HEK293 (cell line): ENCODE measurements at regions not wholly inside any gene's neighbourhood (a gene's known extent, or its start where the extent isn't known, plus 50 kb on each side); places are given as distances from the start of the nearest gene placed in this dataset.

Experiments used
- PRDM1 ChIP-seq: fragments of 450-650 bp; formaldehyde crosslinking; IDR thresholded peaks from 2 replicates; pipeline ENCODE4; 2016; ENCODE audit warnings: missing biosample characterization, missing genetic modification characterization
- ZBTB20 ChIP-seq: fragments of 450-650 bp; formaldehyde crosslinking; IDR thresholded peaks from 2 replicates; pipeline ENCODE4 v1.5.1; 2016; ENCODE audit warnings: missing biosample characterization, missing genetic modification characterization
- ZNF274 ChIP-seq, 2 experiments: fragments of 200-500 bp in 1 of 2; fragments of 450-650 bp in 1 of 2; sonication (Bioruptor generic) in 1 of 2; formaldehyde crosslinking in 1 of 2; IDR thresholded peaks; 2 replicates each; pipeline versions ENCODE4 v1.5.1 to v1.6.1; 2014 to 2016; ENCODE audit warnings: borderline replicate concordance in 1 of 2, inconsistent platforms in 1 of 2, low read length in 1 of 2, missing biosample characterization in 1 of 2, missing genetic modification characterization in 1 of 2

DNA sequence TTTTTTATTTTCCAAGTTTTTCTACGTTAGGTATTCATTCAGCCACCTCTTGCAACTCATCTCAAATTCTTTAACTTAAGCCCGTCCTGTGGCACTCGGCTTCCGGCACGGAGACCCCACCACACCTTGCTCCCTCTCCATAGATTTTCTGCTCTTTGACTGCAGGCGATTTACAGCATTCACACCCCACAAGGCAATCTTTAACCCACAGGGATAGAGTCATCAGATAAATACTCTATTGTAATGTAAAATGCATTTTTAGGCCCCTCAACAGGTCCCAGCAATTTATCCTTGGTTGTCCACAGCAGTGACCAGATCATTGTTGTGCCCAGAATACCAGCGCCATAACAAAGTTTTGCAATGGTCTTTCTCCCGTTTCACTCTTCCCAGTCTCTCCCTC, 132.3 kb upstream of the EPHA4 start:
- TF ChIP-seq ZNF274 (IDR thresholded peaks at IDR 0.05; ENCODE audit: low read length) (no peak), ZNF274 (tag by site-specific recombination; IDR thresholded peaks at IDR 0.05; ENCODE audit: borderline replicate concordance) (no peak), PRDM1 (tag by site-specific recombination) (no peak), ZBTB20 (tag by site-specific recombination) (no peak)
